NCI-H82 (cell line): ENCODE measurements at regions not wholly inside any gene's neighbourhood (a gene's known extent, or its start where the extent isn't known, plus 50 kb on each side); places are given as distances from the start of the nearest gene placed in this dataset.
A peak's percentile ranks its signal among the peaks of the same experiment; 100 is the strongest.

Experiments
- DNase-seq: peaks from one replicate; lab custom pipeline; 2025; lab: John Stamatoyannopoulos, UW

DNA sequence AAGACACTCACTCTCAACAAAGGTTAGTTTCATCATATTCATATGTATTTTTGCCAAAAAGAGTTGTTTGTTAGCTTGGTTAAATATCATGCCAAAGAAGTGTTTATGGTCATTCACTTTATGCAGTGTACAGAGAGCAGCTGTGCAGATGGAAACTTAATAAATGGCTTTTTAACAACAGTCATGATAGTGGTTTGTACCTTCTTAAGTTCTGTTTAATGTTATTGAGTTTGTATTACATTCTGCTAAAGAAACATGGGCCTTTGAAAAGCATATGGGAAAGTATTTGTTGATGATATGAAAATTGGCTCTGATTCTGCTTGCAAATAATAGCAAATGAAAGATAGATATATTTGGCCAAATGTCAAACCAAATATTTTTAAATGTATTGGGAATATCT is 607.3 kb downstream of the NCAM2 start:
- no peak for DNase-seq

- no peak for DNase-seq
Observed at GRCh38 chr21:21606041-21606440, 607.8 kb downstream of the NCAM2 start.

DNA sequence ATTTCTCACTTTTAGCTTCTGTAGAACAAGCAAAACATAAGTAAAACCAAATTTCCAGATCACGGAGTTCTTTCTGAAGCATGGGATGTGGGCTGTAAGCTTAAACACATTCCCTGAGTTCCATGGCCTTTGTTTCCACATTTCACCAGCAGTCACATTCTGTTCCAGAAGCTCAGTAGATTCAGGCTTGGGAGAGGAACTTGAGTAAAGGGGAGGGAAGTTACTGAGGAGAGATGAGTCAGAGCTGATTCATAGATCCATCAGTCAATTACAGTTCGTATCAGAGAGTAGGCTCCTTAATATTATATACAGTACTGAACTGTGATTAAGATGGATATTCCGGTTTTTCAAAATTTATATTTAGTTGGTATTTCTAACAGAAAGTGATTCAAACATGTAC is 614.3 kb downstream of the NCAM2 start:
- DNase-seq: peak; percentile 9

GRCh38 chr21:21614966-21615365 is 616.8 kb downstream of the NCAM2 start:
- no peak for DNase-seq

DNA sequence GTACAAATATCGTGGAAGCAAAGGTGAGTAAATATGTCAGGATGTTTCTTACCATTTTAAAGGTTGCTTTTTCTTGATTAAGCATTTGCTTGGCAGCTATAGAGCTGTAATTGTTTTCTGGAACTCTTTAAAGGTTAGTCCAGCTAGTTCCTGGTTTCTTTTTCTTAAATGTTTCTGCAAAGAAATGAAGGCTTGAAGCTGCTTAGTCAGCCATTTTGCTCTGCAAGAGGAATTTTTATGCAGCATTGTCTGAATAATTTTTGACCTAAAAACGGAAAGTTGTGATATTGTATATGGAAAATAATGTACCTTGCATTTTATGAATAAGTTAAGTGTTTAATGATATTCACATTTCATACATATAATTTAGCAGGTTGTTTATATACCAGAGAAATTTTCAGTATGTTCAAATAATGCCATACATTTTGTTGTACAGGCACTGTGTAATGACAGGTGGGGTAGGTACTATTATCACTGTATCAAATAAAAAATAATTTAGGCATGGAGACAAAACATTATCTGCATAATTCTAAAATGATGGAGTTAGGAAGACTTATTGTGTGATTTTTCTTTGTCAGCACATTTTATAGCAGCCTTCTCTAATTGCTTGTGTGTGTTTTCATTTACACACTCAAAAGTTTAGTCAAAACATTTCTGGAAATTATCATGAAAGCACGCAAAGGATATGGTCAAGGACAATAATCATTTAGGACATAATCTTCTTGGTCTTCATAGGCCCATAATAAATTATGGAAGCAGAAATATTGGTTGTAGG is 624.4 kb downstream of the NCAM2 start:
- DNase-seq: no peak

DNA sequence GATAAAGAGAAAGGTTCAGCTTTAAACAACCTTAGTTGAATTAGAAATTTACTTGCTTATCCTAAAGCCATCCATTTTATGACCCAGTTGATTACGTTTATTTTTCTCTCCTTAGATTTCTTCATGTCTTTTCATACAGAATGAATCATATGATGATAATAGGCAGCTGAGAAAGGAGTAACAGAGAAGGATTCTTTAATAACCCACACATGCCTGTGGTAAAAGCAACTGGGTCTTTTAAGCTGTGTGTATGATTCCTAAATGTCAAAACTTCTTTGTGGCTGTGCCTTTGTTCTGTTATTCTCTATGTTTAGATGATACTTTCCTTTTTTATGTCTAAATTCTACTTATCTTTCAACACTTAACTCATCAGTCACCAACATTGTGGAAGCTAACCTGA is 626.5 kb downstream of the NCAM2 start:
- no peak for DNase-seq

- no peak for DNase-seq
Observed at GRCh38 chr21:21631961-21632360, 633.8 kb downstream of the NCAM2 start.

DNA sequence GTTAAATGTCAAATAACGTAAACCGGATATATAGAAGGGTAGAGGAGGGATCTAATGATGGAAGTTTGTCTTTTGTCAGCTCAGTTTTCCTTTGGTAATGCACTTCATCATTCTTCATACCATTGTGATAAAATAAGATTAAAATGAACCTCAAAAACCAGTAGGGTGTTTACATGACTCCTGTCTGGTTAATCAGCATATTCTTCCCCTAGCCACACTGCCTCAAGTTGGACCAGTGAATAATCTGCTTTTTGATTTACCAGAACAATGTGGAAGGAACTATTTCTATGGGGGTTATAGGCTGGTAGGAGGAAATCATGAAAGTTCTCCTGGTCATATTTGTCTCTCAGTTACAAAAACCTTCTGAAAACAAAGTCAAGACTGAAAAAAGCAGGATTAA is 634.7 kb downstream of the NCAM2 start:
- DNase-seq: no peak

DNA sequence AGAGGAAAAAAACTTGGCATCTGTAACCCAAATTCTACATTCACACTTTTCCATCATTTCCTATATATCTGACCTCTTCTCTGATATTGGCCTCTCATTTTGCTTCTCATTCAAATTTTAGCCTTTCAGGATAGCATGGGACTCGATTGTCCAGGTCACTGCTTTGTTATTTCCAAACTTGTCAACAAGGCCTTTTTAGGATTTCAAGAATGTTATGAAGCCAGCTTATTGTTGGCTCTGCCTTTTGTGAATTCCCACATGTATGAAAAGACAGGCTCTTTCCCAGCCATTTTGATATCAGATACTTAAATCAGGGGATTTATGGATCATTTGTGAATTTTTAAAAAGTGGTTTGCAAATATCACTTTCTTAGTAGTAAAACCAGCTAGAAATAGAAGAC is 663.5 kb downstream of the NCAM2 start:
- no peak for DNase-seq

DNA sequence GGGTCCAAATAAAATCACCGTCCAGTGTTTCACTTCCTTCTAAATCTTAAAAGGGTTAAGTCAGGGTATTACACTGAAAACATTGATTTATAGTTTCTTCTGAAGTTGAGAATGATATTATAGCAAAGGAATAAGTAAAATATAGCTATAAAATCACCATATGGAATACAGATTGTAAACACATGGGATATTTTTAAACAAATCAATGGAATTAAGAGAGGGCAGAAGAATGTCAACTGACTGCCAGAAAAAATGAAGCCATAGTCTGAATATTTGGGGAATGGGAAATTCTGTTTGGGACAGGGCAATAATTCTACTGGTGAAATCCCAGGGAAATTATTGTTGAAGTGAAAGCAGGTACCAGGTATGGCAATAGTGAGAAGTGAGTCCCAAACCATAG is 664.6 kb downstream of the NCAM2 start:
- DNase-seq: no peak

DNA sequence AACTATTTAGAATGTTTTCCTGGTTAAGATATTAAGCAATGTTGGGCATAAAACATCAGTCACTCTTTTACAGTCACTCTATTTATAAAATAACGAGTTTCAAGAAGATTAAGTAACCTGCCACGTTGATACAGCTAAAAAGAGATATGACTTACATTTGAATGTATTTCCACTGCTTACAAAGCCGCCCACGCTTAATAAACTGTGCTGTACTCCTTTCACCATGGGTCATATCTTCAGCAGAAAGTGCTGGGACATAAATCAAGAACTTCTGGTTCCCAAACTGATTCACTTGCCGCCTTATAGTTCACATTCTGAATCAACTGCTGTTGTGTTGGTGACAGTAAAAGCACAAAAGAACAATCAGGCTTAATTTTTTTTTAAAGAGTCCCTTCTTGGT is 666.7 kb downstream of the NCAM2 start:
- no peak for DNase-seq

DNA sequence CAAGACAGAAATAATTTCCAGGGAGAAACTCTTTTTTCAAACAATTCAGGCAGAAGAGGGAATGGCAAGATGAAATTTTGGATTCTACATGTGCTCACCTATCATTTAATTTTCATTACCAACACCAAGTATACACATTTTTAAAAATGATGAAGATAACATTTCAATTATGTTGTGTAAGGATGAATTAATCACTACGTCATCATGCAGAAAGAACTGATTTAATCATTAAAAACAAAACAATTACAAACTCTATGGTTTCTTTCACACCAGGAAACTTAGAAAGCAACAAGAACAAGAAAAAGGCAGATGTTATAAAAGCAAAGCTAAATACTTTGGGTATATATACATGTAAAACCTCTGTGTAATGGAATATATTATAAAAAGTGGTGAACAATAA is 668.5 kb downstream of the NCAM2 start:
- DNase-seq: no peak

- DNase-seq: no peak
Observed at GRCh38 chr21:21668198-21668597, 670.0 kb downstream of the NCAM2 start.

GRCh38 chr21:21673959-21674358 is 675.8 kb downstream of the NCAM2 start:
- DNase-seq: no peak

- DNase-seq: no peak
Observed at GRCh38 chr21:21675601-21676000, 677.4 kb downstream of the NCAM2 start.

DNA sequence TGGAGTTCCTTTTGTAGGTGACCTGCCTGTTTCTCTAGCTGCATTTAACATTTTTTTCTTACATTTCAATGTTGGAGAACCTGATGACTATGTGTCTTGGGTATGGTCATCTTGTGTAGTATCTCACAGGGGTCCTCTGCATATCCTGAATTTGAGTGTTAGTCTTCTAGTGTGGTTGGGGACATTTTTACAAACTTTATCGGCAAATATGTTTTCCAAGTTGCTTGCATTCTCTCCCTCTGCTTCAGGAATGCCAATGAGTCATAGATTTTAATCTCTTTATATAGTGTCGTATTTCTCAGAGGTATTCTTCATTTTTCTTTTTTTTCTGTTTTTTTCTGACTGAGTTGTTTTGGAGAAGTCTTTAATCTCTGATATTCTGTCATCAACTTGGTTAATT is 684.0 kb downstream of the NCAM2 start:
- no peak for DNase-seq

- peak; percentile 54 for DNase-seq
Observed at GRCh38 chr21:21688889-21689288, 690.7 kb downstream of the NCAM2 start.

DNA sequence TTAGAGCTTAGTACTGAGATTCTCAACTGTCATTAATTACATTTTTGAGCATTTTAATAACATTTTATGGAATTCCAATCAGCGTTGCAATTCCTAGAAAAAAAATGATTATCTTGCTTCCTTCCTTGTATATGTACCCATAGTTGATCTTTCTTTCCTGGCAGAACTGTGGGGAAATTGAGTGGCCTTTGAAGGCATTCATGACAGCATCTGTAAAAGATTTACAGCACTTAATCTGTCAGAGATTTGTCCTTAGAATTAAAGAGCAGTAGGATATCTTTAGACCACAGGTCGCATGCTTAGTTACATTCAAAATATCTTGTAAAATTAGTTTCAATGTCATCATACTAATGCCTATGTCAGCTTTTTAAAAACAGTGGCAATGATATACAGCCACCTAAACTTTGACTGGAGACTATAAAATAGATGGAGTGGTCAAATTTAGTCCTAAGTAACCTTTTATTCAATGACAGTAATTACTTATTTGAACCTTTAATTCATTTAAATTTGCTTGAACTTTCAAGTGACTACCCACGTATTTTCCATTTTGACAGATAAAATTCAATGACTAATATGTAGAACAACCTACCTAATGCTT is 692.0 kb downstream of the NCAM2 start:
- DNase-seq: peak; percentile 23

DNA sequence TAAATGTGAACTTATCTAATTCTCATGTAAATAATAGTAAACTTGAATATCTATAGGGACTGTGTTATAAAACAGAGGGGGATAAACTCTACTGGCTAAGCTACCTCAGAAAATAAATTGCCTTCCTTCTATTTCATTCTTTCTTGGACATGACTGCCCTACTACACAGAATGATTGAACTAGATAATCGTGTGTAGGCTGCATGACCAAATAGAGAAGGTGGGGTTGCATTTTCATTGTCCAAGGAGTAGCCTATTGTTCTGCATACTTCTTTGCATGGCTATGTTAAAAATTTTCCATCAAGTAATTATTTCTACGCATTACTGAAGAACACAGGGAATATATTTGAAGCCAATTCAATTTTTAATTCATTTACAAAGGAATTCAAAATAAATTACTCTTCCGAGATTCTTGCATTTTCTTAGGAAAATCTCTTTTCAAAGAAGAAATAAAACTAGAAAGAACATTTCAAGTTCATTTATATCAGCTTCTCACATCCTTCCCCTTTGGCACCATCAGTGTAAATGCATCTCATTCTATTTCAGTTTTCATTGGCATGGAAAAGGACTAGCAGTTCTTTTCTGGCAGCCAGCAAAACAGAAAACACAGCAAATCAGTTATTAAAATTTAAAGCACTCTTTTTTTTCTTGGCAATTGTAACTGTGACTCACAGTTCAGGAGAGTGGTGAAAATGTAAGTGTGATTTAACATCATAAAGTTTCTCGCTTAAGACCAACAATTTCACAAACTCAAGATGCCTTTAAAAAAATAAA is 714.7 kb downstream of the NCAM2 start:
- no peak for DNase-seq

DNA sequence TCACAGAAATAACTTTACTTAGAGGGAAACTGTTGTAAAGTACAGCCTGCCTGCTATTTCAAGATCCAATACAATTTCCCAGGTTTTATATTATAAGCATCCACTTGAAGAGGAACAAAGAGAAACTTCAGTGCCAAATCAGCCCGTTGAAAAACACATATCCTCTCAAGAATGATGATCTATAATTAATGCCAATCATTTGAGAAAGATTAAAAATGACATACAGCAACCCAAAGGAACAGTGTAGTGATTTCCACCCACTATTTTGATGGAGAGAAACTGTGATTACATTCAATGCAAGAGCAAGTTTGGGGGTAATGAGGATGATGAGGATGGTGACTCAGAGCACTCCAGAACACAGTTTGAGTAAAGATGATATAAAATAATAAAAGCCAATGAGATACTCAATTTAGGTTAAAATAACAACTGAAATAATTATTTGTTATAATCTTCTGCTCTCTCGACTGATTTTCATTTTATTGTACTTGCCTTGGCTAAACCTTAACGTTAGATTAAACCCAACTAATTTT is 715.5 kb downstream of the NCAM2 start:
- DNase-seq: no peak

DNA sequence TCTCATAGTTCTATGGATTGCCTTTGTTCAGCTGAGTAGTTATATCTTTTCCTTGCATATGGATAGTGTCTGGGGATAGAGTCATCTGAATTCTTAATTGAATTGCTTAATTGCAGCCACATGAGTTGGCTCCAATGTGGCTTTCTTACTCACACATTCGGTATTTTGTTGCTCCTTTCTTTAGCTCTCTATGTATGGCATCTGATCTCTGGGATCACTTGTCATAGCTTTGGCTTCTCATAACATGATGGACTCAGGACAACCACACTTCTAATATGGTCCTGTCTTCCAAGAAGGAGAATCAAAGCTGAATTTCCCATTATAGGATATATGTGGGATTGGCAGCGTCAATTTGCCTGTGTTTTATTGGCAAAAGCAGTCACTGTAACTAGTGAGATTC is 716.2 kb downstream of the NCAM2 start:
- DNase-seq: no peak

GRCh38 chr21:21715266-21715969 is 717.2 kb downstream of the NCAM2 start:
- DNase-seq: no peak
